CD4-positive, alpha-beta T cell treated with Interferon alpha-2 for 1 hour (primary cell): ENCODE measurements at regions not wholly inside any gene's neighbourhood (a gene's known extent, or its start where the extent isn't known, plus 50 kb on each side); places are given as distances from the start of the nearest gene placed in this dataset.
"Not testable (repeated sequence)": the region's sequence is repeated elsewhere in the genome, so short reads cannot be mapped to it uniquely, and the experiment has no call there.

Experiments
- DNase-seq, 2 donors: peaks; one replicate each; pipeline ENCODE4 v3.0.0-alpha.2; 2020 to 2022

GRCh38 chr6:19569563-19569962, 267.6 kb upstream of the ID4 start:
- DNase-seq, result no peak

- no peak for DNase-seq
Measured at GRCh38 chr6:19571176-19571575, 266.0 kb upstream of the ID4 start.

GRCh38 chr6:19578481-19578880, 258.7 kb upstream of the ID4 start:
- DNase-seq, result no peak

- not testable (repeated sequence) for DNase-seq
Measured at GRCh38 chr6:19584207-19584606, 253.0 kb upstream of the ID4 start.

- DNase-seq, result no peak
Measured at GRCh38 chr6:19587238-19587942, 249.8 kb upstream of the ID4 start.

GRCh38 chr6:19590501-19591131, 246.6 kb upstream of the ID4 start:
- no peak for DNase-seq

GRCh38 chr6:19597809-19598320, 239.3 kb upstream of the ID4 start:
- no peak for DNase-seq

GRCh38 chr6:19599796-19600464, 237.2 kb upstream of the ID4 start:
- DNase-seq, result no peak

- DNase-seq, result no peak
Measured at GRCh38 chr6:19602434-19603013, 234.6 kb upstream of the ID4 start.

GRCh38 chr6:19603721-19604120, 233.4 kb upstream of the ID4 start:
- no peak for DNase-seq

GRCh38 chr6:19605624-19606023, 231.5 kb upstream of the ID4 start:
- DNase-seq, result no peak

- no peak for DNase-seq
Measured at GRCh38 chr6:19608546-19608945, 228.6 kb upstream of the ID4 start.

GRCh38 chr6:19609972-19610641, 227.1 kb upstream of the ID4 start:
- DNase-seq, result no peak

GRCh38 chr6:19612672-19613466, 224.3 kb upstream of the ID4 start:
- not testable (repeated sequence) for DNase-seq

- DNase-seq, result no peak
Measured at GRCh38 chr6:19613678-19614077, 223.5 kb upstream of the ID4 start.

- DNase-seq, result no peak
Measured at GRCh38 chr6:19616022-19616421, 221.1 kb upstream of the ID4 start.

- no peak for DNase-seq
Measured at GRCh38 chr6:19632230-19632629, 204.9 kb upstream of the ID4 start.

- DNase-seq, result no peak
Measured at GRCh38 chr6:19632786-19633185, 204.4 kb upstream of the ID4 start.

- DNase-seq, result no peak
Measured at GRCh38 chr6:19635728-19636127, 201.4 kb upstream of the ID4 start.

- DNase-seq, result no peak
Measured at GRCh38 chr6:19637010-19637409, 200.2 kb upstream of the ID4 start.

- no peak for DNase-seq
Measured at GRCh38 chr6:19638931-19639330, 198.2 kb upstream of the ID4 start.

- DNase-seq, result no peak
Measured at GRCh38 chr6:19643287-19643686, 193.9 kb upstream of the ID4 start.
